IMR-90 (cell line): ENCODE measurements at regions not wholly inside any gene's neighbourhood (a gene's known extent, or its start where the extent isn't known, plus 50 kb on each side); places are given as distances from the start of the nearest gene placed in this dataset.

Experiments used
- ATAC-seq: fragments of 200-7000 bp; cut with Tn5 transposase; 2 replicates; pipeline ENCODE4 v1.9.1; 2020; ENCODE audit warnings: low read depth, mild to moderate bottlenecking, moderate library complexity
- BruUV-seq: library from RNA; stranded (reverse); fragments of 400-500 nt; replicated peaks from 2 replicates; lab custom pipeline; 2021; lab: Mats Ljungman, UMichigan
- CTCF ChIA-PET: fragments of 300-600 bp; formaldehyde crosslinking; extraction: SDS; loops from one replicate; lab custom pipeline; 2021; ENCODE audit warnings: antibody characterized with exemption; lab: Yijun Ruan, JAX
- POLR2A ChIA-PET: fragments of 300-600 bp; sonication (Branson Sonifier 250); formaldehyde crosslinking; loops from one replicate; lab custom pipeline; 2022; ENCODE audit warnings: antibody characterized with exemption; ENCODE audit not compliant: unreplicated experiment; lab: Charles Lee
- DNase-seq: peaks from one replicate; pipeline ENCODE4 v3.0.0; 2013
- H2AFZ ChIP-seq: replicated peaks from 2 replicates; pipeline ENCODE3; 2013; ENCODE audit warnings: low read length, mild to moderate bottlenecking; ENCODE audit not compliant: poor library complexity
- H2AK5ac ChIP-seq: 2 replicates; pipeline ENCODE4 v1.6.1; 2013; ENCODE audit warnings: low read depth, low read length, inconsistent platforms
- H2AK9ac ChIP-seq: replicated peaks from 2 replicates; pipeline ENCODE3; 2013; ENCODE audit warnings: mild to moderate bottlenecking, low read depth, low read length, moderate library complexity; ENCODE audit not compliant: poor library complexity
- H2BK120ac ChIP-seq: 2 replicates; pipeline ENCODE4 v1.6.1; 2013; ENCODE audit warnings: low read depth, low read length, inconsistent platforms
- H2BK15ac ChIP-seq: 3 replicates; pipeline ENCODE4 v1.6.1; 2013; ENCODE audit warnings: low read depth, low read length, inconsistent platforms
- H2BK20ac ChIP-seq: 2 replicates; pipeline ENCODE4 v1.6.1; 2013; ENCODE audit warnings: low read depth, mild to moderate bottlenecking, inconsistent platforms, low read length, moderate library complexity
- H2BK5ac ChIP-seq: 2 replicates; pipeline ENCODE4 v1.6.1; 2013; ENCODE audit warnings: mild to moderate bottlenecking, low read depth, low read length, inconsistent platforms; ENCODE audit not compliant: poor library complexity, severe bottlenecking
- H3K14ac ChIP-seq: replicated peaks from 2 replicates; pipeline ENCODE4 v1.6.1; 2013; ENCODE audit warnings: low read depth, low read length, inconsistent platforms
- H3K18ac ChIP-seq: 2 replicates; pipeline ENCODE4 v1.6.1; 2013; ENCODE audit warnings: low read depth, low read length, control low read depth
- H3K23ac ChIP-seq: 2 replicates; pipeline ENCODE4 v1.6.1; 2013; ENCODE audit warnings: low read depth, low read length, inconsistent platforms
- H3K27ac ChIP-seq: 2 replicates; pipeline ENCODE4 v1.5.1; 2013; ENCODE audit warnings: mild to moderate bottlenecking, control low read depth, low read length; ENCODE audit not compliant: insufficient read depth
- H3K27me3 ChIP-seq: 2 replicates; pipeline ENCODE4 v1.6.1; 2013; ENCODE audit warnings: low read length; ENCODE audit not compliant: control insufficient read depth, insufficient read depth
- H3K36me3 ChIP-seq: 2 replicates; pipeline ENCODE4 v1.6.1; 2013; ENCODE audit warnings: low read length, mixed read lengths; ENCODE audit not compliant: control insufficient read depth, insufficient read depth
- H3K4ac ChIP-seq: 2 replicates; pipeline ENCODE4 v1.6.1; 2013; ENCODE audit warnings: low read depth, low read length, inconsistent platforms
- H3K4me1 ChIP-seq: 2 replicates; pipeline ENCODE4 v1.6.1; 2013; ENCODE audit warnings: low read length, mixed read lengths; ENCODE audit not compliant: control insufficient read depth, insufficient read depth
- H3K4me2 ChIP-seq: 2 replicates; pipeline ENCODE4 v1.6.1; 2013; ENCODE audit warnings: low read depth, mild to moderate bottlenecking, control low read depth, low read length, moderate library complexity
- H3K4me3 ChIP-seq: 2 replicates; pipeline ENCODE4 v1.5.1; 2013; ENCODE audit warnings: low read depth, mild to moderate bottlenecking, control low read depth, low read length, moderate library complexity; ENCODE audit not compliant: insufficient read depth
- H3K56ac ChIP-seq: 2 replicates; pipeline ENCODE4 v1.6.1; 2013; ENCODE audit warnings: low read length, inconsistent platforms; ENCODE audit not compliant: insufficient read depth; ENCODE audit errors: extremely low read depth
- H3K79me1 ChIP-seq, 2 experiments: 2 replicates each; pipeline ENCODE4 v1.6.1; 2013; ENCODE audit warnings: low read length in 2 of 2, inconsistent platforms in 1 of 2, low read depth in 1 of 2
- H3K9ac ChIP-seq: 2 replicates; pipeline ENCODE4 v1.6.1; 2013; ENCODE audit warnings: low read depth, low read length, control low read depth
- H3K9me1 ChIP-seq: 2 replicates; pipeline ENCODE4 v1.6.1; 2013; ENCODE audit warnings: low read length, inconsistent platforms; ENCODE audit not compliant: insufficient read depth
- H3K9me3 ChIP-seq: 2 replicates; pipeline ENCODE4 v1.6.1; 2013; ENCODE audit warnings: low read length; ENCODE audit not compliant: control insufficient read depth, insufficient read depth
- H4K20me1 ChIP-seq: 2 replicates; pipeline ENCODE4 v1.6.1; 2013; ENCODE audit warnings: low read length, inconsistent platforms; ENCODE audit not compliant: insufficient read depth
- H4K5ac ChIP-seq: 2 replicates; pipeline ENCODE4 v1.6.1; 2013; ENCODE audit warnings: mild to moderate bottlenecking, low read depth, low read length, control low read depth
- H4K8ac ChIP-seq, 2 experiments: 2 replicates each; pipeline ENCODE4 v1.6.1; 2013; ENCODE audit warnings: low read depth in 2 of 2, low read length in 2 of 2, control low read depth in 1 of 2, inconsistent platforms in 1 of 2
- H4K91ac ChIP-seq: 2 replicates; pipeline ENCODE4 v1.6.1; 2013; ENCODE audit warnings: low read depth, low read length, inconsistent platforms; ENCODE audit not compliant: insufficient read depth
- MAFK ChIP-seq: IDR thresholded peaks from 2 replicates; pipeline ENCODE4 v1.6.1; 2012; ENCODE audit warnings: low read depth, low read length, improper control_type of control experiment
- WGBS, 2 experiments: methylation state at CpG; one replicate each; pipeline versions ENCODE4 v1.1.5 to v1.1.7; 2013; ENCODE audit warnings: missing lambda C conversion rate in 2 of 2; ENCODE audit not compliant: insufficient read length in 1 of 2; ENCODE audit errors: extremely low coverage in 2 of 2; 5-methylcytosine and 5-hydroxymethylcytosine counted together
- dilution Hi-C: fragments of 300-500 bp; cut with HindIII; formaldehyde crosslinking; loops from one replicate; pipeline ENCODE4 v1.14.3; 2018; ENCODE audit warnings: low sequenced_read_pairs; ENCODE audit not compliant: unreplicated experiment
- in situ Hi-C: fragments of 300-500 bp; cut with MboI; formaldehyde crosslinking; loops from 3 replicates; pipeline ENCODE4 v1.14.3; 2019; ENCODE audit warnings: low sequenced_read_pairs, inconsistent platforms, mixed read lengths
- intact Hi-C: fragments of 100-400 bp; cut with micrococcal nuclease; formaldehyde crosslinking; loops from 2 replicates; pipeline ENCODE4 v1.10.0; 2022

GRCh38 chr2:13578547-13578946 is 861.8 kb downstream of the TRIB2 start:
- Histone ChIP-seq H3K4ac (no peak overlapping the region), H3K9ac (no peak overlapping the region), H4K91ac (no peak overlapping the region), H4K5ac (no peak overlapping the region), H3K4me1 (no peaks in the 10 kb centered on the region), H3K14ac (no peak overlapping the region), H2AFZ (no peak overlapping the region), H3K79me1 (no peaks in the 10 kb centered on the region), H2AK5ac (no peak overlapping the region), H4K20me1 (no peaks in the 10 kb centered on the region), H2BK120ac (no peak overlapping the region), H3K18ac (no peak overlapping the region), H3K27me3 (no peaks in the 10 kb centered on the region), H2BK5ac (no peak overlapping the region), H3K27ac (no peak overlapping the region), H4K8ac (no peak overlapping the region), H2BK20ac (no peak overlapping the region), H3K4me3 (no peak overlapping the region), H3K9me3 (peaks cover 8% of the 10 kb centered on the region), H3K4me2 (no peak overlapping the region), H2AK9ac (no peak overlapping the region), H3K56ac (no peak overlapping the region), H2BK15ac (no peak overlapping the region), H3K9me1 (no peaks in the 10 kb centered on the region), H3K36me3 (no peaks in the 10 kb centered on the region), H3K23ac (no peak overlapping the region)
- in situ Hi-C loops: no loop called here
- intact Hi-C loops: no loop called here
- TF ChIP-seq MAFK: no peak
- CTCF ChIA-PET: no interaction called here
- POLR2A ChIA-PET: no interaction called here
- ATAC-seq (no peak), DNase-seq (no peak)
- no TSS peak for BruUV-seq
- no CpG with 5 or more reads among the region's 1 CpG for WGBS, 2 experiments
- dilution Hi-C loops: no loop called here
